Thymus (tissue), 11 donors: ENCODE measurements at regions not wholly inside any gene's neighbourhood (a gene's known extent, or its start where the extent isn't known, plus 50 kb on each side); places are given as distances from the start of the nearest gene placed in this dataset.
A peak's percentile ranks its signal among the peaks of the same experiment; 100 is the strongest.

Source experiments
- DNase-seq, 9 donors: peaks; one replicate each; pipeline ENCODE4 v3.0.0-alpha.2; 2013; ENCODE audit warnings: low spot score in 9 of 9, low read depth in 6 of 9, missing footprints in 1 of 9
- H3K27ac ChIP-seq, 2 donors: one replicate each; pipeline ENCODE4 v1.5.1; 2013; ENCODE audit warnings: control low read depth in 1 of 2, low read depth in 1 of 2, low read length in 1 of 2, mild to moderate bottlenecking in 1 of 2, moderate library complexity in 1 of 2
- H3K27me3 ChIP-seq, 2 donors: one replicate each; pipeline ENCODE4 v1.5.1; 2013; ENCODE audit warnings: low read length in 1 of 2; ENCODE audit not compliant: control insufficient read depth in 2 of 2, insufficient read depth in 1 of 2
- H3K36me3 ChIP-seq, 2 donors: one replicate each; pipeline ENCODE4 v1.5.1; 2013; ENCODE audit warnings: low read length in 1 of 2, mild to moderate bottlenecking in 1 of 2, moderate library complexity in 1 of 2; ENCODE audit not compliant: control insufficient read depth in 2 of 2, insufficient read depth in 2 of 2
- H3K4me1 ChIP-seq, 2 donors: one replicate each; pipeline ENCODE4 v1.5.1; 2013; ENCODE audit warnings: low read length in 2 of 2; ENCODE audit not compliant: control insufficient read depth in 2 of 2, insufficient read depth in 2 of 2
- H3K4me3 ChIP-seq, 2 donors: one replicate each; pipeline ENCODE4 v1.5.1; 2013; ENCODE audit warnings: low read length in 2 of 2, control low read depth in 1 of 2, mild to moderate bottlenecking in 1 of 2
- H3K9me3 ChIP-seq, 2 donors: one replicate each; pipeline ENCODE4 v1.5.1; 2013; ENCODE audit warnings: low read length in 1 of 2, mild to moderate bottlenecking in 1 of 2; ENCODE audit not compliant: control insufficient read depth in 2 of 2, insufficient read depth in 1 of 2
- WGBS: extraction: QIAGEN DNeasy Blood & Tissue Kit; methylation state at CpG from one replicate; pipeline ENCODE4 v1.1.7; 2013; 5-methylcytosine and 5-hydroxymethylcytosine counted together
- donor health status: healthy.

GRCh38 chr10:105800641-105801040 is 1159.6 kb downstream of the SORCS3 start:
- Histone ChIP-seq H3K36me3 (no peaks in the 10 kb centered on the region), H3K27ac (no peak overlapping the region), H3K4me1 (no peaks in the 10 kb centered on the region), H3K4me3 (no peak overlapping the region), H3K9me3 (no peaks in the 10 kb centered on the region), H3K27me3 (no peaks in the 10 kb centered on the region)
- DNase-seq, result no peak
- WGBS, result 95% methylated on average over 1 of the region's 1 CpG

- Histone ChIP-seq H3K9me3 (no peaks in the 10 kb centered on the region), H3K4me3 (no peak overlapping the region), H3K36me3 (no peaks in the 10 kb centered on the region), H3K27ac (no peak overlapping the region), H3K27me3 (no peaks in the 10 kb centered on the region), H3K4me1 (no peaks in the 10 kb centered on the region)
- WGBS, result 90% methylated on average over 3 of the region's 3 CpGs
- DNase-seq, result no peak
These were observed 1157.3 kb downstream of the SORCS3 start for GRCh38 chr10:105798328-105798889.

DNA sequence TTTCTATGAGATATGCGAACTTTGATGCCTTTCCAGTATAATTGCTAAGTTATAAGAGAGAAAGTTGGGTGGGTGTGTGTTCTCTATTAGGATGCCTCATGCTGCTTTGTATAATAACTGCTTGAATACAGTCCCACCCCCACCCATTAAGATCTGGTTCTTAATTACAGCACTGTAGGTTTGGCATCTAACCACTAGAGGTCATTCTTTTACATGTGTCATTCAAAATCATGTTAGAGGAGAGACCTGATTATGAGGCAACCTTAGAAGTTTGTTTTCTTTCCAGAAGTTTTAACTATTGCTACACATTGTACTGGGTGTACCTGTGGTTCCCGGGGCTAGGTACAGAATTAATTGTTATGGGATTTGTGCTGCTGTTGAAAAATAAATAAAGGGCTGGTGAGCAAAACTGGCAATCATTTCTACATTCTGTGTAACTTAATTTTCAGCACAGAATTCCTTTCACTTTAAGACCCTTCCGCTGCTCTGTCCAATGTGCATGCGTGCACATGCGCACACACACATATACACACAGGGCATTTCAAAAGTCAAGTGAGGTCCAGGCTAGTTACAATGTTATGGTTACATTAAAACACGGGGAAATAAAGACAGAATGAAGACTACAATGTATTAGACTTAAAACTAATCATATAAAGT is 1156.3 kb downstream of the SORCS3 start:
- Histone ChIP-seq H3K9me3 (no peaks in the 10 kb centered on the region), H3K4me1 (no peaks in the 10 kb centered on the region), H3K4me3 (no peak overlapping the region), H3K27ac (no peak overlapping the region), H3K27me3 (no peaks in the 10 kb centered on the region), H3K36me3 (no peaks in the 10 kb centered on the region)
- peak in 3 of 9 donors; percentile 0 to 5 (median 0) for DNase-seq
- WGBS, result 77% methylated on average over 6 of the region's 6 CpGs

DNA sequence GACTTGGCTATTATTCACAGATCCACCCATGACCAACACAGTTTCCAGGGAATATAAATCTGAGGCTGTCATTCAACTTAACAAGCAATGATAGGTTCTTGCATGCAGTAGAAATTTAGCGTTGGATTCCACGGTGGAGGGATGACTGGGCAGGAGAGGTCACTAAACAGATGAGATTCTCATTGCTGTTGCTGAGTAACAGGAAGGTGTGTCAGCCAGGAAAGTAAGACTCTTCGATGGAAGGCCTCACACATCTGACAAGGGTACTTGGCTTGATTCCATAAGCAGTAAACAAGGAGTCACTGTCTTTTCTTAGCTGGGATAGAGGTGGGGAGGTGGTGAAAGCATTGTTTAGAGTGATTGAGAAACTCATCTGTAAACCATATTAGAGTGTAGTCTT is 1152.0 kb downstream of the SORCS3 start:
- 88% methylated on average over 3 of the region's 3 CpGs for WGBS
- H3K36me3 ChIP-seq, result no peaks in the 10 kb centered on the region
- H3K4me1 ChIP-seq, result no peaks in the 10 kb centered on the region
- H3K27ac ChIP-seq, result no peak overlapping the region
- H3K27me3 ChIP-seq, result no peaks in the 10 kb centered on the region
- no peak for DNase-seq
- no peak overlapping the region for H3K4me3 ChIP-seq
- no peaks in the 10 kb centered on the region for H3K9me3 ChIP-seq

- no peak for DNase-seq
- no peak overlapping the region for H3K27ac ChIP-seq
- H3K4me1 ChIP-seq, result no peaks in the 10 kb centered on the region
- H3K27me3 ChIP-seq, result no peaks in the 10 kb centered on the region
- H3K36me3 ChIP-seq, result no peaks in the 10 kb centered on the region
- no peak overlapping the region for H3K4me3 ChIP-seq
- 63% methylated on average over 3 of the region's 3 CpGs for WGBS
- no peaks in the 10 kb centered on the region for H3K9me3 ChIP-seq
These were observed 1144.6 kb downstream of the SORCS3 start for GRCh38 chr10:105785721-105786120.

- 76% methylated on average over 7 of the region's 7 CpGs for WGBS
- Histone ChIP-seq H3K9me3 (no peaks in the 10 kb centered on the region), H3K36me3 (no peaks in the 10 kb centered on the region), H3K4me3 (no peak overlapping the region), H3K27ac (no peak overlapping the region), H3K27me3 (no peaks in the 10 kb centered on the region), H3K4me1 (no peaks in the 10 kb centered on the region)
- DNase-seq, result no peak
These were observed 1142.9 kb downstream of the SORCS3 start for GRCh38 chr10:105783936-105784483.

DNA sequence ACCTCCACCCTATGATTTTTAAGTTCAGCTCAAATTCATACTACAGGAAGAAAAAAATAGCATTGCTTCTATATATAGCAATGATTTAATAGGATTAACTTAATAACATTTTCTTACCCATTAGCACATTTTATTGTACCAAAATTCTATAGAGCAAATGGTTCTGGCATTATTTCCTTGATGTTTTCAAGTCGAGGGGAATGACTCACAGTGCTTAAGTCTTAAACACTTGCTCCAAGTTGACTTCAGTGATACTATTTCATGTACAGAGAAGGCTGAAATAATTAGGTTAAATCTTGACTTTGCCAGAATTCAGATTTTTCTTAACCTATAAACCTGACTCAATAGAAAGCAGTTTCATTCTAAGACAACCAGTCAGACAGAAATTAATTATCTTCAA is 1133.8 kb downstream of the SORCS3 start:
- Histone ChIP-seq H3K4me1 (no peaks in the 10 kb centered on the region), H3K27me3 (no peaks in the 10 kb centered on the region), H3K9me3 (no peaks in the 10 kb centered on the region), H3K4me3 (no peak overlapping the region), H3K27ac (no peak overlapping the region), H3K36me3 (no peaks in the 10 kb centered on the region)
- 71% methylated on average over 1 of the region's 1 CpG for WGBS
- DNase-seq, result no peak

DNA sequence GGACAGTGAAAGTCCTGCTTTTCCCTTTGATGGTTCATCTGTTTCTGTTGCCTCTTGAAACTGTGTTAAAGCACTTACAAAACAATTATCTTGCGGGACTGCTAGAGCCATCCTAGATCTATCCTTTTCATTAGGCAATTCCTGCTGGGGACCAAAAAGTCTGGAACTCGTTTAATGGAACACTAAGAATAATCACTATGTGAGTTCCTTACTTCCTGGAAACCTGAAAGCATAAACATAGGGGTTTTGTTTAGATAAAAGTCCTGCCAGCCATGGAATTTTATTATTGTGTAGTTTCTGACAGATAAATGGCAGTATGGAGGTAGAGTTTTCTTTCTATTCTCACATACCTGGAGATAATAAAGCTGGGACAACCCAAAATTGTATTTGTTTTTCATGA is 1133.3 kb downstream of the SORCS3 start:
- H3K27me3 ChIP-seq, result no peaks in the 10 kb centered on the region
- no peaks in the 10 kb centered on the region for H3K4me1 ChIP-seq
- WGBS, result 38% methylated on average over 2 of the region's 2 CpGs
- H3K4me3 ChIP-seq, result no peak overlapping the region
- H3K36me3 ChIP-seq, result no peaks in the 10 kb centered on the region
- H3K27ac ChIP-seq, result no peak overlapping the region
- H3K9me3 ChIP-seq, result no peaks in the 10 kb centered on the region
- no peak for DNase-seq

DNA sequence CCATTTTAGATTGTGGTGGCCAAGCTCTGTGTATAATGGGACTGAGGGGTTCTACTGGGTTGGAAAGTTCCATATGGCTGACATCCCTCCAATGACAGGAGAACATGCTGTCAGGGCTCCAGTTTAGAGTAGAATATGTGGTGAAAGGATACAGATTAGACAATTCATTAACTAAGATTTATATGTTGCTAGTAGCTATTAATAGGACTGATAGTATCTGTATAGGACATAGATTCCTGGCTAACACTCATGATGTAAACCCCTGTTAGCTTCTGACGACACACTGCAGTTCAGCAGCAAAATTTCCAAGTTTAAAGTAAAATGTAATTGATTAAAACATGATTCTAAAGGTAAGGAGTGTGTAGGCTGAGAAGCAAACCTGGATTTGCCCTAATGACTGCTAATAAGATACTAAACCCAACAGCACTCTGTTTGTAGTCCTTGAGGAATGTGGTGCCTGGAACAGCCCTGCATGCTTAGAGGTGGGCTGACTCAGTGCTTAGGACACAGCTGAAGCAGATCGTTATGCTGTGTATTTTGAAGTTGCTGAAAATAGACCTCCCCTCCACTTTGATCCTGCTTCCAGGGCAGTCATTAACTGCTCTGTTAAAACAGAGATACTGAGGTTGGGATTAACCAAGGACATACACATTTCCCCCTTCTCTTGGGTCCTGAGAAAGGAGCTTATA is 1129.6 kb downstream of the SORCS3 start:
- no peak for DNase-seq
- WGBS, result 37% methylated on average over 2 of the region's 2 CpGs
- no peaks in the 10 kb centered on the region for H3K4me1 ChIP-seq
- H3K36me3 ChIP-seq, result no peaks in the 10 kb centered on the region
- H3K4me3 ChIP-seq, result no peak overlapping the region
- H3K9me3 ChIP-seq, result no peaks in the 10 kb centered on the region
- no peak overlapping the region for H3K27ac ChIP-seq
- H3K27me3 ChIP-seq, result no peaks in the 10 kb centered on the region
